IPS-NIHi7 (cell line): ENCODE measurements at regions not wholly inside any gene's neighbourhood (a gene's known extent, or its start where the extent isn't known, plus 50 kb on each side); places are given as distances from the start of the nearest gene placed in this dataset.

Source experiments
- DNase-seq: peaks from one replicate; pipeline ENCODE4 v3.0.0; 2012; ENCODE audit warnings: mixed read lengths; ENCODE audit errors: extremely low spot score

DNA sequence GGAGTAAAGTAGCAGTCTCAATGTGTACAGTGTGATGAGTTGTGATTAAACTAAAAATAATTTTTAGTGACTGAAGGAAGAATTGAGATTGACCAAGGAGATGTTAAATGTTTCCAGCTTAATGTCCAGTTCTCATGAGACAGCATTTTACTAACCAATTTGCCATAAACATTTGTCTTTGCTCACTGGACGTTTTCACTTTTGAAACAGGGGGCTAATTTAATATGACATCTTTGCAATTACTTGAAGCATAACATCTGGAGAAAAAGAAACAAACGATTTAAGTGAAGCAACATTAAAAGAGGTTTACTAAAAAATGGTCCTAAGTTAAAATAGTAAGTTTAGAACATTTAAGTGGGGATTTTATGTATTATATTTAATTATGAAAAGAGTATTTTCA lies 443.8 kb downstream of the BCKDHB start:
- no peak for DNase-seq

GRCh38 chr6:80548532-80548931 lies 442.1 kb downstream of the BCKDHB start:
- DNase-seq = no peak

GRCh38 chr6:80547827-80548226 lies 441.4 kb downstream of the BCKDHB start:
- no peak for DNase-seq

- DNase-seq = no peak
Measured at GRCh38 chr6:80544976-80545722, 438.7 kb downstream of the BCKDHB start.

DNA sequence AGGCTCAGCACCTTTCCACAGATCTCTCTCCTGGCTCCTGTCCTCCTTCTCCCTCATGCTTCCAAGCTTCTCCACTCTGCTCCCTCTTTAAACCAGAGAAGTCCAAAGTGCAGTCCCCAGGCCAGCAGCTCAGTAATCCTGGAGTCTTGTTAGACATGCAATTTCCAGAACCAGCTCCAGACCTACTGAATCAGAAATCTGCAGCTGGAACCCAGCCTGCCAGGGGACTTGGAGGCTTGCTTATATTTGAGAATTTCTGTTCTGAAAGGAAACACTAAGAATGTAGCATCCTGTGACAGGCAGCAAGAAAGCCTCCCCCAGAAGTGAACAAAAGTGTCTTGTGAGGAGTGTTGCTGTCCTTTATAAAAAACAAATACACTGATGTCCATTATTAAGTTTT lies 438.1 kb downstream of the BCKDHB start:
- no peak for DNase-seq

DNA sequence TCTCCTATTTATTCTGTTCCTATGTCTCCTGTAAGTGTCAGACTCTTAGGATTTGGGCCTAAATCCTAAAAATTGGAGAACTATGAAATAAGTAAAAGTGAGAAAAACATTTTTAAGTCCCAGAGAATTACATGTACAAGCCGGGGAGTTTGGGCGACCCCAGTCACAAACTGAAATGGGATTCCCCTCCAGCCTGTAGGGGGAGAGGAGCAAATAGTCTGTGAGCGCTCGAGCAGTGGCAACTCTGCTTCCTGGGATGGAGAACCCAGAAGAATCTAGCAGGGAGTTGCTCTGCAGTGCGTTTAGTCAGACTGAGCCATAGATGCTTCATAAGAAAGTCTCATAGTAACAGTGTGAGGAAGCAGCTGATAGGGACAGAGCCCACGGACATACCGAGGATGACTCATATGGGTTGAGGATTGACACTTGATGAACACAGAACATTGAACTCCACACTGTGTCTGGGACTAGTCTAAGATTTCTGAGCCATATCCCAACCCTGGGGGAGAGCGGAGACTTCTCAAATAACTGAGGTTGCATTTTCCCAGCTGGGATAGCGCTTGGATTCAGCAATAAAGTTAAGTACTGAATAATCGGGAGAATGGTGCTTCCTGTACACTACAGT lies 437.2 kb downstream of the BCKDHB start:
- peak; percentile 34 for DNase-seq

DNA sequence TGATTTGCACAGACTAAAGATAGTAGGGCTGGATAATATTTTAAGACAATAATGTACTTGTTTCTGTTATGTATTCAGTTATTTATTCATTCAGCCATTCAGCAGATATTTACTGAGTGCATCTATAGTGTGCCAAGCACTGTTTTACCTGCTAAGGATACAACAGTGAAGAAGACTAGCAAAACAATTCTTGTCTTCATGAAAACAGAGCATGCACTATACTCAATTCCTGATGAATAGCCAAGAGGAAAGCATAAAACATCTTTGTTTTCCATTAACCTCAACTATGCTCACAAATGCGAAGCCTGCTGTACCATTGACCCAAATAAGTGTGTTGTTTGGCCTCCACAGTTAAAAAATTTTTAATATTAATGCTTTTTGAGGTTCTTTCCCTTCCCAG lies 436.7 kb downstream of the BCKDHB start:
- DNase-seq = no peak

- DNase-seq = no peak
Measured at GRCh38 chr6:80541886-80542285, 435.4 kb downstream of the BCKDHB start.

DNA sequence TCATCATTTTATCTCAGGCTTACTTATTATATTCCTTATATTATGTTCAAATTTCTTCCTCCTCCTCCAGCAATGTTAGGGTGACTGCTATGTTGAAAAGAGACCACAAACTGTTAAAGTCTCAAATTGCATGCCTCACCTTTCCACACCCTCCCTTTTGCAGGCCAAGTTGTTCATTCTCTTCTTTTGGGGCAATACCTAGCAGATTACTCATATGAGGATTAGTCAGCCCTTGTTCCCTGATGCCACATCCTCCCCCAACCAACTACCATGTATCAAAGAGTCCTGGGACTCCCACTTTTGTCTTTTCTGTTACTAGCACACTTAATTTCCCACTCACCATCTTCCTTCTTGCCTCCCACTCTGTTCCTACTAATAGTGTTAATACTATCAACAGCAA lies 434.7 kb downstream of the BCKDHB start:
- DNase-seq = no peak

GRCh38 chr6:80540700-80541099 lies 434.2 kb downstream of the BCKDHB start:
- DNase-seq = no peak

GRCh38 chr6:80537118-80537972 lies 430.9 kb downstream of the BCKDHB start:
- DNase-seq = no peak

GRCh38 chr6:80535914-80536565 lies 429.6 kb downstream of the BCKDHB start:
- DNase-seq = no peak

DNA sequence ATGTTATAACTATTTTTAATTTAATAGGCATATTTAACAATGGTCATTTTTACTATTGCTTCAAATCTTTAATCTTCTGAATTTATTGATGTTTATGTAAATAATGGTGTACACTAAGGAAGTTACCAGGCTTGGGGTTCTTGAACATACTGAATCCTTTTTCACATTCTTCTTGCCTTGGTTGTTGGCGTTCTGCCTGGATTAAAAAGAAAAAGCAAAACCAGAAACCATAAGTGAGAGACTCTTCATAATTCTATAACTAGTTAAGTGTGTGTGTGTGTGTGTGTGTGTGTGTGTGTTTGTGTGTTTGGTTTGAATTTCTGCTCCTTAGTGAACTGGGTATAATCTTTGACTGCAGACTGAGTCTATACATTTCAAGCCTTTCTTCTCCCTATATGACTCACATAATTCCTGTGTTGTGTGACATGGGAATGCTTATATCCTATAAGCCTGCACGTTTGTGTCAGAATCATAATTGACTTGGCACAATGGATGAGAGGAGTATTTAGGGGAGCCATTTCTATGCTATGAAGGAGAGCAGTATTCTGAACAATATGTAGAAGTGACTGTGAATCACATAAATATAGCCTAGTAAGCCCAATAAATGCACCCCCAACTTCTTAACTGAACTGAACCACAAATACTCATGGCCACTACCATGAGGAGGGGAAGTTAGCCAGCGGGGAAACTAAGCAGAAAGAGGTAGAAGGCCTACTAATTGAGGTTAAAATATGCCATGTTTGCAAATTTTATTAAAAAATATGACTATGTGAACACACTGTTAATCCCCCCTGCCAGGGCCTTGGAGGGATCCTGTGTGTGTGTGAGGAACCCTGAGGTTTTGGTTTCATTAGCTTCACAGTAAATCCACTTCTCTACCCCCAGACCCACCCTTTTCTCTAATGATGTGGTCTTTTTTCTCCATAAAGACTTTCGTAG lies 425.5 kb downstream of the BCKDHB start:
- no peak for DNase-seq

GRCh38 chr6:80530103-80530502 lies 423.6 kb downstream of the BCKDHB start:
- DNase-seq = no peak

DNA sequence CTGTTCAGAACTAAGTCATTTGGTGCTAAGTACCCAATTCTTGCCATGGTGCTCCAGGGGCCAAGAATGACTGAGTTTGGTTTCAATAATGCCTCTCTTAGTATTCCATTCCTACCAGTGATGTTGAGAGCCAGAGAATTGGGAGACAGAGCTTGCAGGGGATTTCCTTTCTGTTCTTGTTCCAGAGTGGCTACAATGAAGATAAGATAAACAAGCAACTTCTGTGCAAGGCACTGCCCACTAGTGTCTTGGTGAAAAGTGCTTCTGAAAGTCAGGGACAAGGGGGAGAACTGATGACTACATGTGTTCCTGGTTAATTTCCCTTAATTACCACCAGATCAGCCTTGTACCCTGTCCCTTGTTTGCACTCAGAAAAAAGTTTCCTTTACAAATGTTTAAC lies 421.6 kb downstream of the BCKDHB start:
- DNase-seq = no peak

DNA sequence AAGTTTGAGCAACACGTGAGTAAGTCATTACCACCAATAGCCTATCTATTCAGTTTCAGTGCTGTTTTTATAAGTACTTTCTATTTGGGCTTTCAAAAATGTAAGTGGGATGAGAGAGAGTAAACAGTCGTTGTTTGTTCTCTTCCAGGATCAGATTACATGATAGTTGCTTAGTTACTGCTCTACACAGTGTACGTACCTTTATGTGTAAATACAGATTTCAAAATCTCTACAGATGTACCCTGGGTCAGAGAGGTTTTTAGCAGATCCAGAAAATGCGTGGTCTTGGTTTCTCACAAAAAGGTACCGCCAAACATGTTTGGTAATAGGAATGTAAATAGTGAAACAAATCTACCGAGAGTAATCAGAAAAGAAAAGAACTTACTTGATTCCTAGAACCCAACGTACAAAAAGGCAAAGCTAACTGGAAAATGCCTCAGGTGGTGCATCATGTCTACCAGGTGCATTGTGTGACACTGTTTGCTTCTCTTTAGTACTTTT lies 421.1 kb downstream of the BCKDHB start:
- DNase-seq = no peak

- DNase-seq = peak; percentile 77
Measured at GRCh38 chr6:80523531-80523997, 417.1 kb downstream of the BCKDHB start.

- DNase-seq = no peak
Measured at GRCh38 chr6:80523010-80523409, 416.5 kb downstream of the BCKDHB start.

DNA sequence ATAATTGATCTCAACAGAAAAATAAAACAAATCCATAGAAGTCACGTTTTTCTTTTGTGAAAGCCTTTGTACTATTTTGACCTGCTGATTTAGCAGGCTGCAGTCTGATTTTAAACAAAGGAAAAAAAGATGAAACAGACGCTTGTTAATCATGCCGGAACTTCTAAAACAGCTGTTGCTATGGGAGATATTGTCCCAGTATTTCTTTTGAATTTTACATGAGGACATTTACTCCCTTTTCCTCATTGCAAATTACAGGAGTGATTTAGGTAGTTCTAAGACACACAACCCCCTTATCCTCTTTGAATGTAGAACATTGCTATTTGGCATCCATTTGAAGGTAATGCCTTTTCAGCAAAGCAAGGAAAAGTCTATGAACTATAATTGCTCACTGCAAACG lies 416.1 kb downstream of the BCKDHB start:
- no peak for DNase-seq

DNA sequence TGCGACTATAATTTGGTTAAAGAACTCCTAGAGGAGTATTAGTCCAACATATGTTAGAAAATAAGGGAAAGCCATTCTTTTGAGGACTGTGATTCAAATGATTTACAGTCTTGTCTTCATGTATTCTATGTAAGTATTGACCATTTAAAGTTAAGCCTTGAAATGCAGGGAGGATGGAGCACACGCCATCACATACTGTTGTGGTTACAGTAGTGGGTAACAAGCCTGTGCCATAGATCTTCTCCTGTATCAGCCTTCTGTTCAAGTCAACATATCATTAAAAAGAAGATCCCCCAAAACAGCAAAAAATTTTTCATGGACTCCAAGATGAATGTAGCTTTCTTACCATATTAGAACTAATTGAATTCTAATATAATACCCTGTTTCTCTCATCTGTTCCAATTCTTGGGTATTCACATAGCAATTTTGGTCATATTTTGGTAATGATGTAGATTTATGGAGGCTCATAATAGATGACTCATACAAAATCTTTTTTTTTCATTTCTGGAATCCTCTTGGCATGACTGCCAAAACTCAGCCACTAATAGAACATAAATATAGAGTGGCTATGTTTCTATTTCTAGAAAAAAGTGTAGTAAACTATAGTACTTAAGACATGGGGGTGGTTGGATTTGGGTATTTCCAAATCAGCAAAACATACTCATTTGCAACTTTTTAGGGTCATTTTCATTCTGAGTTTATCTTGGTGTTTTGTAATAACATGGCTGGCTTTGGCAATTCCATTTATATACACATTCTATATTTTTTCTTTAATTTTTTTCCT lies 413.5 kb downstream of the BCKDHB start:
- DNase-seq = no peak
